OCI-LY1 (cell line): ENCODE measurements at regions not wholly inside any gene's neighbourhood (a gene's known extent, or its start where the extent isn't known, plus 50 kb on each side); places are given as distances from the start of the nearest gene placed in this dataset.

Experiments
- H2AFZ ChIP-seq: fragments of 200-600 bp; sonication (generic), shearing (Covaris generic); 2 replicates; pipeline ENCODE4 v1.6.0; 2014; ENCODE audit warnings: antibody characterized with exemption, mild to moderate bottlenecking, low read length
- H3F3A ChIP-seq: fragments of 200-600 bp; sonication (generic), shearing (Covaris generic); 2 replicates; pipeline ENCODE4 v1.6.0; 2014; ENCODE audit warnings: mild to moderate bottlenecking, antibody characterized with exemption, low read length, moderate library complexity; ENCODE audit not compliant: insufficient read depth
- H3K27ac ChIP-seq: fragments of 200-600 bp; sonication (generic); 2 replicates; pipeline ENCODE4 v1.5.1; 2014; ENCODE audit warnings: low read length, mixed run types, mild to moderate bottlenecking, low read depth; ENCODE audit not compliant: poor library complexity, severe bottlenecking
- H3K27me3 ChIP-seq: fragments of 200-600 bp; sonication (generic); 2 replicates; pipeline ENCODE4 v1.6.0; 2014; ENCODE audit warnings: antibody characterized with exemption, mild to moderate bottlenecking, low read length, moderate library complexity; ENCODE audit not compliant: insufficient read depth
- H3K36me3 ChIP-seq: fragments of 200-600 bp; sonication (generic); 2 replicates; pipeline ENCODE4 v1.6.1; 2014; ENCODE audit warnings: mild to moderate bottlenecking, antibody characterized with exemption, low read length, moderate library complexity, mixed read lengths; ENCODE audit not compliant: insufficient read depth
- H3K4me1 ChIP-seq: fragments of 200-600 bp; sonication (generic); 2 replicates; pipeline ENCODE4 v1.5.1; 2014; ENCODE audit warnings: mild to moderate bottlenecking, low read length, moderate library complexity; ENCODE audit not compliant: insufficient read depth, severe bottlenecking
- H3K4me2 ChIP-seq: fragments of 200-600 bp; sonication (generic), shearing (Covaris generic); 2 replicates; pipeline ENCODE4 v1.6.1; 2014; ENCODE audit warnings: low read length
- H3K4me3 ChIP-seq: fragments of 200-600 bp; sonication (generic); 2 replicates; pipeline ENCODE4 v1.5.1; 2014; ENCODE audit warnings: low read length, low read depth, mild to moderate bottlenecking, mixed read lengths; ENCODE audit not compliant: poor library complexity, severe bottlenecking
- H3K79me2 ChIP-seq: fragments of 200-600 bp; shearing (Covaris generic); 2 replicates; pipeline ENCODE4 v1.6.1; 2016; ENCODE audit warnings: mixed run types, low read length, mixed read lengths; ENCODE audit not compliant: insufficient read depth
- H3K9ac ChIP-seq: fragments of 200-600 bp; sonication (generic), shearing (Covaris generic); 2 replicates; pipeline ENCODE4 v1.6.1; 2014; ENCODE audit warnings: mild to moderate bottlenecking, low read length, mixed read lengths
- H3K9me2 ChIP-seq: fragments of 200-600 bp; sonication (generic), shearing (Covaris generic); 2 replicates; pipeline ENCODE4 v1.6.1; 2014; ENCODE audit warnings: low read depth, mild to moderate bottlenecking, low read length, mixed read lengths
- H3K9me3 ChIP-seq: fragments of 200-600 bp; shearing (Covaris generic); 2 replicates; pipeline ENCODE4 v1.6.1; 2014; ENCODE audit warnings: low read length, mixed read lengths
- H4K20me1 ChIP-seq: fragments of 200-600 bp; sonication (generic), shearing (Covaris generic); 2 replicates; pipeline ENCODE4 v1.6.0; 2016; ENCODE audit warnings: mild to moderate bottlenecking, low read length; ENCODE audit not compliant: insufficient read depth
- EZH2 ChIP-seq: fragments of 200-600 bp; sonication (generic), shearing (Covaris generic); IDR thresholded peaks from 2 replicates; pipeline ENCODE4 v1.8.0; 2017; ENCODE audit warnings: borderline replicate concordance, mixed run types, mild to moderate bottlenecking, antibody characterized with exemption, low read length, moderate library complexity, mixed read lengths
- TF ChIP-seq, protein P1 (sequence below): fragments of 200-600 bp; sonication (generic), shearing (Covaris generic); IDR thresholded peaks from 2 replicates; pipeline ENCODE4 v1.5.1; 2017; ENCODE audit warnings: mild to moderate bottlenecking, antibody characterized with exemption, low read length, moderate library complexity, mixed read lengths

- Histone ChIP-seq H3K79me2 (no peaks in the 10 kb centered on the region), H2AFZ (no peak overlapping the region), H3K4me2 (no peak overlapping the region), H3K36me3 (no peaks in the 10 kb centered on the region), H3K4me3 (no peak overlapping the region), H3K4me1 (no peaks in the 10 kb centered on the region), H3K9me2 (no peaks in the 10 kb centered on the region), H3K9ac (no peak overlapping the region), H3F3A (no peaks in the 10 kb centered on the region), H3K27ac (no peak overlapping the region), H3K9me3 (no peaks in the 10 kb centered on the region), H3K27me3 (no peaks in the 10 kb centered on the region), H4K20me1 (no peaks in the 10 kb centered on the region)
- TF ChIP-seq EZH2: no peak
- TF ChIP-seq, protein P1, sequence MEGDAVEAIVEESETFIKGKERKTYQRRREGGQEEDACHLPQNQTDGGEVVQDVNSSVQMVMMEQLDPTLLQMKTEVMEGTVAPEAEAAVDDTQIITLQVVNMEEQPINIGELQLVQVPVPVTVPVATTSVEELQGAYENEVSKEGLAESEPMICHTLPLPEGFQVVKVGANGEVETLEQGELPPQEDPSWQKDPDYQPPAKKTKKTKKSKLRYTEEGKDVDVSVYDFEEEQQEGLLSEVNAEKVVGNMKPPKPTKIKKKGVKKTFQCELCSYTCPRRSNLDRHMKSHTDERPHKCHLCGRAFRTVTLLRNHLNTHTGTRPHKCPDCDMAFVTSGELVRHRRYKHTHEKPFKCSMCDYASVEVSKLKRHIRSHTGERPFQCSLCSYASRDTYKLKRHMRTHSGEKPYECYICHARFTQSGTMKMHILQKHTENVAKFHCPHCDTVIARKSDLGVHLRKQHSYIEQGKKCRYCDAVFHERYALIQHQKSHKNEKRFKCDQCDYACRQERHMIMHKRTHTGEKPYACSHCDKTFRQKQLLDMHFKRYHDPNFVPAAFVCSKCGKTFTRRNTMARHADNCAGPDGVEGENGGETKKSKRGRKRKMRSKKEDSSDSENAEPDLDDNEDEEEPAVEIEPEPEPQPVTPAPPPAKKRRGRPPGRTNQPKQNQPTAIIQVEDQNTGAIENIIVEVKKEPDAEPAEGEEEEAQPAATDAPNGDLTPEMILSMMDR: no peak
Measured at GRCh38 chr4:56195025-56195424, 192.3 kb downstream of the AASDH start.

GRCh38 chr4:56191534-56191933 lies 195.8 kb downstream of the AASDH start:
- H3F3A ChIP-seq: no peaks in the 10 kb centered on the region
- no peak overlapping the region for H3K9ac ChIP-seq
- H3K27me3 ChIP-seq: no peaks in the 10 kb centered on the region
- H3K9me3 ChIP-seq: no peaks in the 10 kb centered on the region
- H3K27ac ChIP-seq: no peak overlapping the region
- no peak overlapping the region for H3K4me3 ChIP-seq
- no peaks in the 10 kb centered on the region for H4K20me1 ChIP-seq
- H3K9me2 ChIP-seq: no peaks in the 10 kb centered on the region
- H3K79me2 ChIP-seq: no peaks in the 10 kb centered on the region
- TF ChIP-seq EZH2: no peak
- TF ChIP-seq, protein P1: no peak
- H3K4me2 ChIP-seq: no peak overlapping the region
- H2AFZ ChIP-seq: no peak overlapping the region
- no peaks in the 10 kb centered on the region for H3K36me3 ChIP-seq
- no peaks in the 10 kb centered on the region for H3K4me1 ChIP-seq

GRCh38 chr4:56187688-56188087 lies 199.6 kb downstream of the AASDH start:
- TF ChIP-seq, protein P1: no peak
- TF ChIP-seq EZH2: no peak
- H3K4me3 ChIP-seq: no peak overlapping the region

More at GRCh38 chr4:56187688-56188087, 199.6 kb downstream of the AASDH start:
- H3K27me3 ChIP-seq: no peaks in the 10 kb centered on the region
- H2AFZ ChIP-seq: no peak overlapping the region
- no peak overlapping the region for H3K4me2 ChIP-seq
- no peaks in the 10 kb centered on the region for H3K9me3 ChIP-seq
- no peak overlapping the region for H3K9ac ChIP-seq
- H3K27ac ChIP-seq: no peak overlapping the region
- H3F3A ChIP-seq: no peaks in the 10 kb centered on the region
- H3K79me2 ChIP-seq: no peaks in the 10 kb centered on the region
- H3K9me2 ChIP-seq: no peaks in the 10 kb centered on the region
- H3K4me1 ChIP-seq: peaks cover 10% of the 10 kb centered on the region
- no peaks in the 10 kb centered on the region for H3K36me3 ChIP-seq
- no peaks in the 10 kb centered on the region for H4K20me1 ChIP-seq
